MCF 10A (cell line): ENCODE measurements at regions not wholly inside any gene's neighbourhood (a gene's known extent, or its start where the extent isn't known, plus 50 kb on each side); places are given as distances from the start of the nearest gene placed in this dataset.

ENCODE experiments used
- BruUV-seq: library from RNA; stranded (reverse); fragments of 400-500 nt; replicated peaks from 2 replicates; lab custom pipeline; 2021; lab: Mats Ljungman, UMichigan
- CTCF ChIA-PET: fragments of 300-600 bp; sonication (Branson Sonifier 250); formaldehyde crosslinking; extraction: SDS; loops from one replicate; lab custom pipeline; 2021; ENCODE audit warnings: antibody characterized with exemption, inconsistent platforms; lab: Yijun Ruan, JAX
- POLR2A ChIA-PET: fragments of 300-600, 350-650 bp; sonication (Branson Sonifier 250); formaldehyde crosslinking; extraction: SDS; loops from one replicate; lab custom pipeline; 2020; ENCODE audit warnings: antibody characterized with exemption, inconsistent platforms; lab: Yijun Ruan, JAX
- DNase-seq: peaks from one replicate; pipeline ENCODE4 v3.0.0-alpha.2; 2018; ENCODE audit not compliant: unreplicated experiment
- H3K27ac Mint-ChIP-seq: one replicate; pipeline ENCODE4 v1.8.0; 2022; ENCODE audit warnings: mild to moderate bottlenecking, low read depth, mixed read lengths; ENCODE audit not compliant: unreplicated experiment
- H3K27me3 Mint-ChIP-seq: one replicate; pipeline ENCODE4 v1.8.0; 2022; ENCODE audit warnings: mixed read lengths; ENCODE audit not compliant: insufficient read depth, unreplicated experiment
- H3K36me3 Mint-ChIP-seq: one replicate; pipeline ENCODE4 v1.8.0; 2022; ENCODE audit warnings: mild to moderate bottlenecking, moderate library complexity, mixed read lengths; ENCODE audit not compliant: insufficient read depth, unreplicated experiment
- H3K4me1 Mint-ChIP-seq: one replicate; pipeline ENCODE4 v1.8.0; 2022; ENCODE audit warnings: mixed read lengths; ENCODE audit not compliant: insufficient read depth, unreplicated experiment
- H3K4me3 Mint-ChIP-seq: one replicate; pipeline ENCODE4 v1.8.0; 2022; ENCODE audit warnings: mild to moderate bottlenecking, moderate library complexity, mixed read lengths; ENCODE audit not compliant: unreplicated experiment
- H3K9me3 Mint-ChIP-seq: one replicate; pipeline ENCODE4 v1.8.0; 2022; ENCODE audit warnings: mixed read lengths; ENCODE audit not compliant: unreplicated experiment
- intact Hi-C: fragments of 100-400 bp; cut with micrococcal nuclease; formaldehyde crosslinking; loops from 2 replicates; pipeline ENCODE4 v1.14.1; 2022
- TF ChIP-seq, protein P1 (sequence below): fragments of 200-600 bp; IDR thresholded peaks from one replicate; pipeline ENCODE4 v1.8.0; 2022; ENCODE audit warnings: antibody characterized with exemption, mild to moderate bottlenecking; ENCODE audit not compliant: unreplicated experiment

DNA sequence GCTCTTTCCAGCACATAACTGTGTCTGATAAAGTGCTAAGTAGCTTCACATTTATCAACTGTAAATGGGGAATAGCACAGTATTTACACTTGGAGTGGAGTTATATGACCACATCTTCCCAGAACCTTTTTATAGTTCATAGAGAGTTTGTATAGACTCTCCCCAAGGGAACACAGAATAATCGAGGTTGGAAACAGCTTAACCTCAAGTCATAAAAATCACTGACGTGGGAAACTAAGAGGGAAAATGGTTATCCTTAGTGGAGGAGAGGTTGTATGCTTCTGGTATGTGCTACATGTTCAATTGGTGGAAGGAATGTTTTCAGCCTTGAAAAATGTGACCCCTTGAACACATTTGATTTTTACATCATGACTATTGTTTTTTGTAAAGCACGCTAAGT lies 167.9 kb upstream of the KIAA1217 start:
- Mint-ChIP-seq H3K4me3 (no peak overlapping the region), H3K27me3 (peaks cover 53% of the 10 kb centered on the region), H3K36me3 (no peaks in the 10 kb centered on the region), H3K27ac (no peak overlapping the region), H3K9me3 (no peaks in the 10 kb centered on the region), H3K4me1 (no peaks in the 10 kb centered on the region)
- TF ChIP-seq, protein P1, sequence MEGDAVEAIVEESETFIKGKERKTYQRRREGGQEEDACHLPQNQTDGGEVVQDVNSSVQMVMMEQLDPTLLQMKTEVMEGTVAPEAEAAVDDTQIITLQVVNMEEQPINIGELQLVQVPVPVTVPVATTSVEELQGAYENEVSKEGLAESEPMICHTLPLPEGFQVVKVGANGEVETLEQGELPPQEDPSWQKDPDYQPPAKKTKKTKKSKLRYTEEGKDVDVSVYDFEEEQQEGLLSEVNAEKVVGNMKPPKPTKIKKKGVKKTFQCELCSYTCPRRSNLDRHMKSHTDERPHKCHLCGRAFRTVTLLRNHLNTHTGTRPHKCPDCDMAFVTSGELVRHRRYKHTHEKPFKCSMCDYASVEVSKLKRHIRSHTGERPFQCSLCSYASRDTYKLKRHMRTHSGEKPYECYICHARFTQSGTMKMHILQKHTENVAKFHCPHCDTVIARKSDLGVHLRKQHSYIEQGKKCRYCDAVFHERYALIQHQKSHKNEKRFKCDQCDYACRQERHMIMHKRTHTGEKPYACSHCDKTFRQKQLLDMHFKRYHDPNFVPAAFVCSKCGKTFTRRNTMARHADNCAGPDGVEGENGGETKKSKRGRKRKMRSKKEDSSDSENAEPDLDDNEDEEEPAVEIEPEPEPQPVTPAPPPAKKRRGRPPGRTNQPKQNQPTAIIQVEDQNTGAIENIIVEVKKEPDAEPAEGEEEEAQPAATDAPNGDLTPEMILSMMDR, result no peak
- no TSS peak for BruUV-seq
- intact Hi-C loops, result loop anchor here (10.0 kb wide), 1 partner anchor 56 kb away; no protein-coding TSS in a partner anchor
- DNase-seq, result no peak
- POLR2A ChIA-PET, result no interaction called here
- CTCF ChIA-PET, result no interaction called here

- Mint-ChIP-seq H3K27me3 (peaks cover 61% of the 10 kb centered on the region), H3K36me3 (no peaks in the 10 kb centered on the region), H3K9me3 (no peaks in the 10 kb centered on the region), H3K4me3 (no peak overlapping the region), H3K4me1 (no peaks in the 10 kb centered on the region), H3K27ac (no peak overlapping the region)
- ChIA-PET POLR2A (no interaction called here), CTCF (interaction anchor here (0.7 kb wide), 1 partner anchor 459 kb away, joined by 3 read pairs; no protein-coding TSS in a partner anchor)
- DNase-seq, result no peak
- intact Hi-C loops, result loop anchor here (10.0 kb wide), 1 partner anchor 57 kb away; no protein-coding TSS in a partner anchor
- TF ChIP-seq, protein P1, result no peak
- no TSS peak for BruUV-seq
Observed at GRCh38 chr10:24041834-24042233, 167.1 kb upstream of the KIAA1217 start.

- no peaks in the 10 kb centered on the region for H3K36me3 Mint-ChIP-seq
- peaks cover 69% of the 10 kb centered on the region for H3K27me3 Mint-ChIP-seq
- ChIA-PET POLR2A (no interaction called here), CTCF (no interaction called here)
- intact Hi-C loops, result loop anchor here (10.0 kb wide), 1 partner anchor 58 kb away; no protein-coding TSS in a partner anchor
- H3K4me3 Mint-ChIP-seq, result no peak overlapping the region
- no TSS peak for BruUV-seq
- TF ChIP-seq, protein P1, result no peak
- DNase-seq, result no peak
- no peak overlapping the region for H3K27ac Mint-ChIP-seq
- no peaks in the 10 kb centered on the region for H3K9me3 Mint-ChIP-seq
- no peaks in the 10 kb centered on the region for H3K4me1 Mint-ChIP-seq
Observed at GRCh38 chr10:24042884-24043283, 166.1 kb upstream of the KIAA1217 start.

DNA sequence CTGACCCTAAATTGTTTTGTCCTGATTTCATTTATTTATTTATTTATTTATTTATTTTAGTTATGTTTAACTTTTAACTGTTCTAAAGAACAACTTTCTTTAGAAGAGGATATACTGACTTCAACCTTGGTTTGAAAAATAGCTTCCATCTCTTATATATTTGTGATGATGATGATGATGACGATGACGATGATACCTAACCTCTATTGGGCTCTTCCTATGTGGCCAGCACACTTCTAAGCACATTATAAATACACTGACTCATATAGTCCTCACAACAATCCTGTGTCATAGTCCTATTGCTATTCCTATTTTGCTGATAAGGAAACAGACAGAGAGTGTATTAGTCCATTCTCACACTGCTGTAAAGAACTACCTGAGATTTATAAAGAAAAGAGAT lies 162.9 kb upstream of the KIAA1217 start:
- no peak overlapping the region for H3K4me3 Mint-ChIP-seq
- ChIA-PET POLR2A (no interaction called here), CTCF (no interaction called here)
- intact Hi-C loops, result loop anchor here (10.0 kb wide), 1 partner anchor 61 kb away; no protein-coding TSS in a partner anchor
- no peak for DNase-seq
- no peaks in the 10 kb centered on the region for H3K36me3 Mint-ChIP-seq
- H3K27me3 Mint-ChIP-seq, result peaks cover 68% of the 10 kb centered on the region
- H3K9me3 Mint-ChIP-seq, result no peaks in the 10 kb centered on the region
- no TSS peak for BruUV-seq
- TF ChIP-seq, protein P1, result no peak
- no peaks in the 10 kb centered on the region for H3K4me1 Mint-ChIP-seq
- H3K27ac Mint-ChIP-seq, result no peak overlapping the region
